SK-N-SH treated with all-trans-retinoic acid at 6 μM for 48 hours (cell line): ENCODE measurements at regions not wholly inside any gene's neighbourhood (a gene's known extent, or its start where the extent isn't known, plus 50 kb on each side); places are given as distances from the start of the nearest gene placed in this dataset.

Experiments used
- ARNTL ChIP-seq: fragments of 450-650 bp; formaldehyde crosslinking; IDR thresholded peaks from 2 replicates; pipeline ENCODE4 v1.5.0; 2020; ENCODE audit warnings: low read depth, mild to moderate bottlenecking, moderate library complexity, borderline replicate concordance
- CREB5 ChIP-seq: fragments of 250-450 bp; sonication (Bioruptor Pico); IDR thresholded peaks from 2 replicates; pipeline ENCODE4 v1.5.1; 2020; ENCODE audit warnings: low read depth, mild to moderate bottlenecking, moderate library complexity
- ISL1 ChIP-seq: fragments of 250-450 bp; sonication (Bioruptor Pico); IDR thresholded peaks from 2 replicates; pipeline ENCODE4 v2.1.2; 2022; ENCODE audit warnings: mild to moderate bottlenecking, moderate library complexity
- PATZ1 ChIP-seq: fragments of 250-450 bp; sonication (Bioruptor Pico); IDR thresholded peaks from 2 replicates; pipeline ENCODE4 v1.8.0; 2020; ENCODE audit warnings: mild to moderate bottlenecking, moderate library complexity, borderline replicate concordance
- ZC3H10 ChIP-seq: fragments of 250-450 bp; sonication (Bioruptor Pico); IDR thresholded peaks from 2 replicates; pipeline ENCODE4 v1.5.1; 2021; ENCODE audit warnings: mild to moderate bottlenecking, moderate library complexity

- no peak for TF ChIP-seq ISL1
- no peak for TF ChIP-seq CREB5 (CRISPR knock-in tag)
- no peak for TF ChIP-seq PATZ1 (CRISPR knock-in tag)
- TF ChIP-seq ZC3H10 (CRISPR knock-in tag): no peak
- TF ChIP-seq ARNTL (CRISPR knock-in tag): no peak
Observed at GRCh38 chr13:37361608-37362007, 237.0 kb downstream of the POSTN start.
